GM10266 (cell line): ENCODE measurements at regions not wholly inside any gene's neighbourhood (a gene's known extent, or its start where the extent isn't known, plus 50 kb on each side); places are given as distances from the start of the nearest gene placed in this dataset.
"Not testable (repeated sequence)": the region's sequence is repeated elsewhere in the genome, so short reads cannot be mapped to it uniquely, and the experiment has no call there.

ENCODE experiments used
- DNase-seq: peaks from one replicate; pipeline ENCODE4 v3.0.0; 2012; ENCODE audit errors: extremely low spot score
- TF ChIP-seq, protein P1 (sequence below): IDR thresholded peaks from 2 replicates; pipeline ENCODE4 v1.5.1; 2012; ENCODE audit warnings: mild to moderate bottlenecking, low read depth; ENCODE audit not compliant: control insufficient read depth, insufficient read depth; ENCODE audit errors: missing control alignments

- DNase-seq = no peak
- TF ChIP-seq, protein P1, sequence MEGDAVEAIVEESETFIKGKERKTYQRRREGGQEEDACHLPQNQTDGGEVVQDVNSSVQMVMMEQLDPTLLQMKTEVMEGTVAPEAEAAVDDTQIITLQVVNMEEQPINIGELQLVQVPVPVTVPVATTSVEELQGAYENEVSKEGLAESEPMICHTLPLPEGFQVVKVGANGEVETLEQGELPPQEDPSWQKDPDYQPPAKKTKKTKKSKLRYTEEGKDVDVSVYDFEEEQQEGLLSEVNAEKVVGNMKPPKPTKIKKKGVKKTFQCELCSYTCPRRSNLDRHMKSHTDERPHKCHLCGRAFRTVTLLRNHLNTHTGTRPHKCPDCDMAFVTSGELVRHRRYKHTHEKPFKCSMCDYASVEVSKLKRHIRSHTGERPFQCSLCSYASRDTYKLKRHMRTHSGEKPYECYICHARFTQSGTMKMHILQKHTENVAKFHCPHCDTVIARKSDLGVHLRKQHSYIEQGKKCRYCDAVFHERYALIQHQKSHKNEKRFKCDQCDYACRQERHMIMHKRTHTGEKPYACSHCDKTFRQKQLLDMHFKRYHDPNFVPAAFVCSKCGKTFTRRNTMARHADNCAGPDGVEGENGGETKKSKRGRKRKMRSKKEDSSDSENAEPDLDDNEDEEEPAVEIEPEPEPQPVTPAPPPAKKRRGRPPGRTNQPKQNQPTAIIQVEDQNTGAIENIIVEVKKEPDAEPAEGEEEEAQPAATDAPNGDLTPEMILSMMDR = no peak
Observed at GRCh38 chr11:92168936-92169335, 55.7 kb upstream of the FAT3 start.

- TF ChIP-seq, protein P1 = no peak
- DNase-seq = no peak
Observed at GRCh38 chr11:92167571-92167970, 57.0 kb upstream of the FAT3 start.

GRCh38 chr11:92166335-92166734 lies 58.3 kb upstream of the FAT3 start:
- TF ChIP-seq, protein P1 = no peak
- no peak for DNase-seq

DNA sequence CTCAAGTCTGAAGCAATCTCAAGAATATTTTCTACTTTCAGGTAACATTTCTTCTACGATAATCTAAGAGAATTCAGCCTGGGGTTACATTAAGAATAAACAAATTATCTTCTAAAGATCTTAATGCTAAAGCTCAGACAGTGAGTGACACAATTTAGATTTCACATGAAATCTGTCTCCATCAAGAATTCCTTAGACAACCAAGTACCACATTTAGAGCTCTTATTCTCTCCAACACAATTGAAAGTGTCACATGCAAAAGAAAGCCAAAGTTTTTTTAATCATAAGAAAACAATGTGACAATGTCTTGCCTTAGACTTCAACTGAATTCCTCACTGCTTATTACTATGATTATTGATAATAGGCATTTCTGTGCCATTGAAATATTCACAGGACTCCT lies 60.7 kb upstream of the FAT3 start:
- TF ChIP-seq, protein P1 = no peak

GRCh38 chr11:92162776-92163175 lies 61.8 kb upstream of the FAT3 start:
- no peak for DNase-seq
- TF ChIP-seq, protein P1 = no peak

More for the DNA sequence above, 60.7 kb upstream of the FAT3 start:
- DNase-seq = no peak

DNA sequence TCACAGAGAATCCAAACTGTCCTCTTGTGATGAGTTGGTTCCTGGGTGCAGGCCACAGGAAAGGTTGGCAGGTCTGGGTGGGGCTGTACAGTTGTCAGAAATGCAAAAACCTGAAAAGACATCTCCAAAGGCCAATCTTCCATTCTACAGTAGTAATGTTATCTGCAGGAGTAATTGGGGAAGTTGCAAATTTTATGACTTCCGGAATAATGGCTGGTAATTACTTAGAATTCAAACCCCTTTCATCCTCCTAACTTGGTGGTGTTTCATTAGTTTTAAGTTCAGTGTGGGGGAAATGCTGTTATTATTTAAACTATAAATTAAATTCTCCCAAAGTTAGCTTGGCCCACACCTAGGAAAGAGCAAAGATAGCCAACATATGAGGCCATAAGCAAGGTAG lies 64.7 kb upstream of the FAT3 start:
- DNase-seq = no peak
- TF ChIP-seq, protein P1 = no peak

DNA sequence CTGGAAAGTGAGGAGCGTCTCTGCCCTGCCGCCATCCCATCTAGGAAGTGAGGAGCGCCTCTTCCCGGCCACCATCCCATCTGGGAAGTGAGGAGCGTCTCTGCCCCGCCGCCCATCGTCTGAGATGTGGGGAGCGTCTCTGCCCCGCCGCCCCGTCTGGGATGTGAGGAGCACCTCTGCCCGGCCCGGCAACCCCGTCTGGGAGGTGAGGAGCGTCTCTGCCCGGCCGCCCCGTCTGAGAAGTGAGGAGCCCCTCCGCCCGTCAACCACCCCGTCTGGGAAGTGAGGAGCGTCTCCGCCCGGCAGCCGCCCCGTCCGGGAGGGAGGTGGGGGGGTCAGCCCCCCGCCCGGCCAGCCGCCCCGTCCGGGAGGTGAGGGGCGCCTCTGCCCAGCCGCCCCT lies 67.2 kb upstream of the FAT3 start:
- DNase-seq = not testable (repeated sequence)

DNA sequence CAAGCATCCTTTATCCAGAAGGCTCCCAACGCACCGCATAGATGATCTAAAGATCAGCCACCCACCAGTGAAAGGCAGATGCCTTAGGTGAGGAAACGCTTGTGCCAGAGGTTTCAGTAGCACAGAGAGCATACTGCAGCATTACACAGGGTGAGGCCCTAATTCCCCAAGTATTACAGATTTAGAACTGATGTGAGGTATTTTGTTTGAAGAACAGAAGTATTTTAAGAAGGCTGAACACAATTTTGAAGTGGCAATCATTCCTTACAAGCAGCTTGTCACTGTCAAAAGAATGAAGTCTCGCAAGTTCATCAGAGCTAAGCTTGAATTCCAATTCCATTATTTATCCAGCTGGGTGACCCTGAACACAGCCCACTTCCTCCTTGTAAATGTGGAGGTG lies 70.0 kb upstream of the FAT3 start:
- TF ChIP-seq, protein P1 = no peak
- no peak for DNase-seq
